COLO668 (cell line): ENCODE measurements at regions not wholly inside any gene's neighbourhood (a gene's known extent, or its start where the extent isn't known, plus 50 kb on each side); places are given as distances from the start of the nearest gene placed in this dataset.

ENCODE experiments used
- DNase-seq: peaks from one replicate; lab custom pipeline; 2025; ENCODE audit not compliant: unreplicated experiment; lab: John Stamatoyannopoulos, UW

GRCh38 chr2:21676041-21676440 lies 552.3 kb downstream of the TDRD15 start:
- no peak for DNase-seq

- no peak for DNase-seq
Measured at GRCh38 chr2:21676676-21677075, 552.9 kb downstream of the TDRD15 start.

- DNase-seq: no peak
Measured at GRCh38 chr2:21683838-21684237, 560.1 kb downstream of the TDRD15 start.

DNA sequence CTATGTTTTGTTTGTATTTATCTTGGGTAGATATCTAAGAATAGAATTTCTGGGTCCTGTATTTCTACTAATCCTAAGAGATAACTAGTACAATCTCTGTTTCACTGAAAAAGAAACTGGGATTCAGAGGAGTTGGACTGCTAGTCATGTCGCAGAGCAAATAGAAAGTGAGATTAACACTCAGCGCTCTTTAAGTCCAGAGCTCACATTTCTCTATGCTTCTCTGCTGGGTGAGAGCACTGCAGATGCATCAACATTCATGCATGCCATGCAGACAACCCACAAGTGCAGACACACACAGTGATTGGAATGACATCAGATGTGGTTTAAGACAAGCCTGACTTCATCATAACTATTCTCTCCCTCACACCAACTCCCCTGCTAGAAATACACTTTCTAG lies 563.8 kb downstream of the TDRD15 start:
- no peak for DNase-seq

DNA sequence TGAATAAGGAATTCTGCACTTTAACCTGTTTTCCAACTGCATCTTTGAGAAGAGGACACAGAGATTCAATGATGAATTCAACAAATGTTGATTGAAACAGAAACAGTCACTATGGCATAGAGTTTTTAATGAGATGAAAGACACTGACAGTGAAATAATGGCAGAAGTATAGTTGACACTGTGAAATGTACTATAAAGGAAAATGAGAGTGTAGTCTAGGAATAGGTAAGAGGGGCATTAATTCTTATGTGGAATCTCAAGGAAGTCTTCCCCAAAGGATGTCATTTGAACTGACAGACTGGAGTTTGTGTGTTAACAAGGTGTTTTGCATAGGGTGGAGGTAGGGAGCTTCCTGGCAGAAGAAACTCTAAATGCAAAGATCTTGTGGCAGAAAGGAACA lies 566.2 kb downstream of the TDRD15 start:
- DNase-seq: no peak

- DNase-seq: no peak
Measured at GRCh38 chr2:21693081-21693480, 569.3 kb downstream of the TDRD15 start.

GRCh38 chr2:21694079-21694878 lies 570.5 kb downstream of the TDRD15 start:
- no peak for DNase-seq

- DNase-seq: no peak
Measured at GRCh38 chr2:21696900-21697299, 573.1 kb downstream of the TDRD15 start.

DNA sequence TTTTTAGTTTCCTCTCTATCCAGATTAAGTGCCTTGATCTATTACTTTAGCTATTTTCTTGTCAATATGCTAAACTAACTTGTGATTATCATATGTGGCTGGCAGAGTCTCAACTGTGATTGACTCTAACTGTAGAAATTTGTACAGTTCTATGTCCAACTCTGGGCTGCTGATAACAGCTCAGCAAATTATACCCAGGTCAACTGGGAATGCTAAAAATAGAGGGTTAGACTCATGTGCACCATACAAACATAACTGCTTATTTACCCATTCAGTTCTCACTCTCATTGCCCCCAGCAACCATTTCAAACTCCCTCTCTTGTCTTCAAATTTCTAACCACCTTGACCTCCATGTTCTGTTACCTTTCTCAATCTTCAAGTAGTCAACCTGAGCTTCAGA lies 576.9 kb downstream of the TDRD15 start:
- no peak for DNase-seq

- DNase-seq: no peak
Measured at GRCh38 chr2:21710031-21710430, 586.3 kb downstream of the TDRD15 start.

DNA sequence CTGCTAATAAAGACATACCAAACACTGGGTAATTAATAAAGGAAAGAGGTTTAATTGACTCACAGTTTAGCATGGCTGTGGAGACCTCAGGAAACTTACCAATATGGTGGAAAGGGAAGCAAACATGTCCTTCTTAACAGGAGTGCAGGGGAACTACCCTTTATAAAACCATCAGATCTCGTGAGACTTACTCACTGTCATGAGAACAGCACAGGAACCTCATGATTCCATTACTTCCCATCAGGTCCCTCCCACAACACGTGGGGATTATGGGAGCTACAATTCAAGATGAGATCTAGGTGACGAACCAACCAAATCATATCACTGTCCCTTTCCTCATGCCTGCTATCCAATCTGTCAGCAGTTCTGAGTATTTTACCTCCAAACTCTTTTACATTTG lies 586.7 kb downstream of the TDRD15 start:
- DNase-seq: no peak

GRCh38 chr2:21715887-21716286 lies 592.1 kb downstream of the TDRD15 start:
- DNase-seq: no peak

GRCh38 chr2:21727101-21727500 lies 603.3 kb downstream of the TDRD15 start:
- no peak for DNase-seq

DNA sequence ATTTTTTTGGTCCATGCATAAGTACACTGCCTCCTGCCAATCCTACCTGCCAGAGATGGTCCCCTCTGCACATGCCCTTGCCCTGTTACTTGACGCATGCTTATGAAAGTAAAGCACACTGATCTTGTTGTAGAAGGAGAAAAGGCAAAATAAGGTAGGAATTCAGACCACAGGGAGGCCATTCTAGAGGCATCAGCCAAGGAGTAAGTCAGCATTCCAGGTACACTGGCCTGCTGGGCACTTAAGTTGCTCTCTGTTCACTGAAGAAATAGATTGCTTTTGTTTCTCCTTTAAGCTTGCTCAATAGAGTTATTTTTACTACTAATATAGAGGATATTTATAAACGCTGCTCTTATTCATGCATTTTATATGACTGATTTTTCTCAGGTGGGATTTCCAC lies 604.4 kb downstream of the TDRD15 start:
- DNase-seq: no peak

GRCh38 chr2:21730141-21730540 lies 606.4 kb downstream of the TDRD15 start:
- no peak for DNase-seq

DNA sequence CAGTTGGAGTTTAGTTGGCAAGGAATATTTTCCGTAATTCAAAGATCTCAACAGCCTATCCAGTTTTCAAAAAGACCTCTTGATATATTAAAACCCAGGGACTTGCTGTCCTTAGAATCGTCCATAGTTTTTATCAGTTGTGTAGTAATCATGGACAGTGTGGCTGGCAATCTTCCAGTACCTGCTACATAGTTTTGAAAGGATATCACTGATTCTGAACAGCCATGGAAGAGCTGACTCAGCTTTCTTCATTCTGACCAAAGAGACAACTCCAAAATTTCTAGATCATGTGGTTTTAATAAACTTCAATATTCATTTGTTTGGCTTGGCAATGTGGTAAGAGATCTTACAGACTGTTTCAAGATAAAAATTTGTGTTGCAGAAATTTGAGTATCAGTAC lies 616.7 kb downstream of the TDRD15 start:
- DNase-seq: no peak

- no peak for DNase-seq
Measured at GRCh38 chr2:21746499-21746898, 622.7 kb downstream of the TDRD15 start.

- no peak for DNase-seq
Measured at GRCh38 chr2:21748501-21748900, 624.7 kb downstream of the TDRD15 start.

GRCh38 chr2:21754164-21754788 lies 630.5 kb downstream of the TDRD15 start:
- DNase-seq: no peak

DNA sequence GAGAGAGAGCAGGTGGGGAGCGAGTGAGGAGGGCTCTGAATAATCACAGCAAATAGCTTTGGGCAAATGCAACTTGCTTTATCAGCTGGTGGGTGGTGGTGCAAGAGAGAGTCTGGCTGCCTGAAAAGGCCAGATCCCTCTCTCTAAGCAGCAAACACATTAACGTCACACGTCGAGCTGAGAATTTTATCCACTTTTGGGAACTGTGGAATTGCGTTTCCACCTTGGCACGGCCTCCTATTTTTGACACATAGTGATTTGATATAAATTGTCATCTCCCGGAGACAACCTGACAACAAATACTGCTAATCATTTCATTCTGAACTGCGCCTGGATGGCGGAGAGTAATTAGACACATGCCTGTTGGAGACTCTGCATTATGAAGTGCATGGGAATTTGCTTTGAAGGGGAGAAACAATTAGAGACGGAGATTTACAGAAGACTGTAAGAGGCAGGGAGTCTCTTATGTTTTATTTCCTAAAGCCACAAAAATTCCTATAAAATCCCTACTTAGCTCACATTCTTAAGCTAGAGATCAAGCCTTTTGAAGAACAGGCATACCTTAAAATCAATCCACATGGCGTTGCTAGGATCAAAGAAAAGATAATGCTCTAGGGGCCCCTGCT lies 634.1 kb downstream of the TDRD15 start:
- DNase-seq: no peak

DNA sequence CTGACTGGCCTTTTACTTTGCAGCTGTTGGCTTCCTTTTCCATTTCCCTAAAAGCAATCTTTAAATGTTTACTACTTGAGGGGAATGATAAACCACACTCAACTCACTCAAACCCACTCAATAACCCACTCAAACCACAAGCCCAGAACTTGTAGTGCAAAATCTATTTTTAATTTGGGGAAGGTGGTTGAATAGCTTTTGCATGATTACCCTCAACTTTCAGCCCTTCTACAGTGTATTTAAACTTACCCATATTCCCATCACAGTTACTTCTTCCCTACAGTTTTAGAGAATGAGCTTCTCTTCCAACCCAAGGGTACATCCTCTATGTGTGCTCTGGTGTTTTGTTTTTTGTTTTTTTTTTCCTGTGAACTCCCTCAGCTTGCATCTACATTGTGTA lies 636.1 kb downstream of the TDRD15 start:
- DNase-seq: no peak

DNA sequence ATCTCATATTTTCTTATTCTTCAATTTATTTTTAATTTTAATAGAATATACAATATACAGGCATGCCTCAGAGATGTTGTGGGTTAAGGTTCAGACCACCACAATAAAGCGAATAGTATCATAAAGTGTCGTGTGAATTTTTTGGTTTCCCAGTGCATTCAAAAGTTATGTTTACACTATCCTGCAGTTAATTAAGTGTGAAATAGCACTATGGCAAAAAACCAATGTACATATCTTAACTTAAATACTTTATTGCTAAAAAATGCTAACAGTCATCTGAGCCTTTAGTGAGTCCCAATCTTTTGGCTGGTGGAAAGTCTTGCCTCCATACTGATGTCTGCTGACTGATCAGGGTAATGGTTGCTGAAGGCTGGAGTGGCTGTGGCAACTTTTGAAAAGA lies 637.6 kb downstream of the TDRD15 start:
- no peak for DNase-seq
